GM23338 (cell line): ENCODE measurements at regions not wholly inside any gene's neighbourhood (a gene's known extent, or its start where the extent isn't known, plus 50 kb on each side); places are given as distances from the start of the nearest gene placed in this dataset.

Experiments
- ATAC-seq: fragments of 200-7000 bp; cut with Tn5 transposase; 3 replicates; pipeline ENCODE4 v1.9.1; 2020
- DNase-seq: peaks from one replicate; pipeline ENCODE4 v3.0.0-alpha.2; 2015; ENCODE audit warnings: low spot score
- H2AFZ ChIP-seq: fragments of 200-600 bp; sonication (generic); 2 replicates; pipeline ENCODE4 v1.8.0; 2016; ENCODE audit warnings: antibody characterized with exemption, mild to moderate bottlenecking, moderate library complexity
- H3F3A ChIP-seq: fragments of 200-600 bp; sonication (generic); replicated peaks from 2 replicates; pipeline ENCODE4 v1.8.0; 2017; ENCODE audit warnings: antibody characterized with exemption, mixed run types, low read depth
- H3K27ac ChIP-seq: fragments of 200-600 bp; sonication (generic); 2 replicates; pipeline ENCODE4 v1.6.1; 2016; ENCODE audit warnings: low read depth
- H3K27me3 ChIP-seq: fragments of 200-600 bp; sonication (generic); 2 replicates; pipeline ENCODE4 v1.8.0; 2016; ENCODE audit warnings: mild to moderate bottlenecking, mixed run types, moderate library complexity; ENCODE audit not compliant: insufficient read depth
- H3K36me3 ChIP-seq: fragments of 200-600 bp; sonication (generic); 2 replicates; pipeline ENCODE4 v1.8.0; 2016; ENCODE audit warnings: mild to moderate bottlenecking; ENCODE audit not compliant: insufficient read depth
- H3K4me1 ChIP-seq: fragments of 200-600 bp; sonication (generic); 2 replicates; pipeline ENCODE4 v1.8.0; 2016; ENCODE audit warnings: mild to moderate bottlenecking, moderate library complexity; ENCODE audit not compliant: insufficient read depth
- H3K4me2 ChIP-seq: fragments of 200-600 bp; sonication (generic); 2 replicates; pipeline ENCODE4 v1.7.1; 2017; ENCODE audit warnings: mixed run types
- H3K4me3 ChIP-seq: fragments of 200-600 bp; sonication (generic); 2 replicates; pipeline ENCODE4 v1.6.1; 2016; ENCODE audit warnings: mixed run types
- H3K79me2 ChIP-seq: fragments of 200-600 bp; sonication (generic); replicated peaks from 2 replicates; pipeline ENCODE4 v1.8.0; 2017; ENCODE audit warnings: mild to moderate bottlenecking; ENCODE audit not compliant: insufficient read depth
- H3K9me2 ChIP-seq: fragments of 200-600 bp; sonication (generic); 2 replicates; pipeline ENCODE4 v1.8.0; 2017; ENCODE audit not compliant: insufficient read depth
- H4K20me1 ChIP-seq: fragments of 200-600 bp; sonication (generic); replicated peaks from 2 replicates; pipeline ENCODE4 v1.8.0; 2017; ENCODE audit warnings: mild to moderate bottlenecking; ENCODE audit not compliant: insufficient read depth
- H3K27ac Mint-ChIP-seq: 2 replicates; pipeline ENCODE4 v1.8.0; 2020; ENCODE audit warnings: inconsistent platforms, mild to moderate bottlenecking, moderate library complexity, mixed read lengths
- H3K27me3 Mint-ChIP-seq: 3 replicates; pipeline ENCODE4 v1.8.0; 2022; ENCODE audit warnings: low read depth, mild to moderate bottlenecking, moderate library complexity, mixed read lengths, inconsistent platforms; ENCODE audit not compliant: insufficient read depth, poor library complexity
- H3K36me3 Mint-ChIP-seq: 3 replicates; pipeline ENCODE4 v1.8.0; 2021; ENCODE audit warnings: low read depth, mild to moderate bottlenecking, inconsistent platforms, moderate library complexity, mixed read lengths
- H3K4me1 Mint-ChIP-seq: 3 replicates; pipeline ENCODE4 v1.8.0; 2020; ENCODE audit warnings: mild to moderate bottlenecking, inconsistent platforms, mixed read lengths
- H3K4me3 Mint-ChIP-seq: 3 replicates; pipeline ENCODE4 v1.8.0; 2021; ENCODE audit warnings: moderate library complexity, mild to moderate bottlenecking, inconsistent platforms, mixed read lengths
- H3K9me3 Mint-ChIP-seq: 3 replicates; pipeline ENCODE4 v1.8.0; 2020; ENCODE audit warnings: moderate library complexity, mild to moderate bottlenecking, inconsistent platforms, mixed read lengths
- CREB1 ChIP-seq: fragments of 250-450 bp; sonication (Bioruptor Pico); IDR thresholded peaks from 2 replicates; pipeline ENCODE4 v1.5.0; 2020; ENCODE audit warnings: low read depth, mild to moderate bottlenecking, moderate library complexity
- CTCF ChIP-seq, 2 experiments: fragments of 200-600 bp in 1 of 2; sonication (generic) in 1 of 2; conservative IDR thresholded peaks; 2 replicates each; pipeline versions ENCODE4 v1.5.1 to v1.6.1; 2016 to 2017; ENCODE audit warnings: antibody characterized with exemption in 2 of 2, low read depth in 2 of 2, mild to moderate bottlenecking in 2 of 2, moderate library complexity in 1 of 2
- ETS1 ChIP-seq: IDR thresholded peaks from 2 replicates; pipeline ENCODE4 v1.6.1; 2016; ENCODE audit warnings: antibody characterized with exemption
- EZH2 ChIP-seq: fragments of 200-600 bp; sonication (generic); IDR thresholded peaks from one replicate; pipeline ENCODE4 v1.8.0; 2017; ENCODE audit warnings: antibody characterized with exemption, mild to moderate bottlenecking, low read depth; ENCODE audit not compliant: unreplicated experiment
- EZH2phosphoT487 ChIP-seq: fragments of 200-600 bp; sonication (generic); IDR thresholded peaks from one replicate; pipeline ENCODE4 v1.8.1; 2018; ENCODE audit warnings: antibody characterized with exemption; ENCODE audit not compliant: unreplicated experiment
- POLR2AphosphoS5 ChIP-seq: IDR thresholded peaks from 2 replicates; pipeline ENCODE4 v1.6.1; 2016; ENCODE audit warnings: antibody characterized with exemption, low read depth
- REST ChIP-seq: IDR thresholded peaks from one replicate; pipeline ENCODE4 v1.6.1; 2018; ENCODE audit warnings: antibody characterized with exemption; ENCODE audit not compliant: unreplicated experiment
- STAT1 ChIP-seq: IDR thresholded peaks from one replicate; pipeline ENCODE4 v1.6.1; 2016; ENCODE audit warnings: antibody characterized with exemption; ENCODE audit not compliant: unreplicated experiment
- ZNF114 ChIP-seq: fragments of 250-450 bp; sonication (Bioruptor Pico); IDR thresholded peaks from 2 replicates; pipeline ENCODE4 v1.5.0; 2020; ENCODE audit warnings: mild to moderate bottlenecking, moderate library complexity
- ZNF331 ChIP-seq: fragments of 250-450 bp; sonication (Bioruptor Pico); IDR thresholded peaks from 2 replicates; pipeline ENCODE4 v1.5.0; 2020; ENCODE audit warnings: low read depth, mild to moderate bottlenecking, moderate library complexity

- no peak for ATAC-seq
- no peak overlapping the region for H3K4me3 Mint-ChIP-seq
- H3K27ac ChIP-seq: no peak overlapping the region
These were observed 238.3 kb upstream of the NUDT12 start for GRCh38 chr5:103800741-103801495.

More at GRCh38 chr5:103800741-103801495, 238.3 kb upstream of the NUDT12 start:
- Histone ChIP-seq H3K4me2 (no peak overlapping the region), H3K79me2 (no peaks in the 10 kb centered on the region), H3K36me3 (no peaks in the 10 kb centered on the region), H3K9me2 (no peaks in the 10 kb centered on the region), H2AFZ (no peak overlapping the region), H3F3A (no peaks in the 10 kb centered on the region), H3K4me3 (no peak overlapping the region), H3K4me1 (no peaks in the 10 kb centered on the region), H4K20me1 (no peaks in the 10 kb centered on the region), H3K27me3 (no peaks in the 10 kb centered on the region)
- Mint-ChIP-seq H3K4me1 (peaks cover 3% of the 10 kb centered on the region; the same call in 1 of the 3 replicates), H3K9me3 (peaks cover 9% of the 10 kb centered on the region; the same call in 2 of the 3 replicates), H3K27ac (no peak overlapping the region), H3K27me3 (peaks cover 2% of the 10 kb centered on the region), H3K36me3 (peaks cover 4% of the 10 kb centered on the region; the same call in 2 of the 3 replicates)
- DNase-seq: no peak
- TF ChIP-seq REST (no peak), CTCF (conservative IDR thresholded peaks at IDR 0.05; ENCODE audit: low read depth in 2 of 2) (no peak), POLR2AphosphoS5 (no peak), CREB1 (no peak), ZNF114 (CRISPR knock-in tag) (no peak), ETS1 (no peak), STAT1 (no peak), EZH2phosphoT487 (no peak), ZNF331 (CRISPR knock-in tag) (no peak), EZH2 (no peak)
